GM12873 (cell line): ENCODE measurements at regions not wholly inside any gene's neighbourhood (a gene's known extent, or its start where the extent isn't known, plus 50 kb on each side); places are given as distances from the start of the nearest gene placed in this dataset.

ENCODE experiments used
- TF ChIP-seq, protein P1 (sequence below): IDR thresholded peaks from 2 replicates; pipeline ENCODE4 v1.5.1; 2012; ENCODE audit warnings: low read depth, mild to moderate bottlenecking, moderate library complexity, low read length, control low read depth; ENCODE audit not compliant: insufficient read depth; ENCODE audit errors: missing control alignments

GRCh38 chr2:74759986-74760385, 73.9 kb upstream of the HK2 start:
- TF ChIP-seq, protein P1, sequence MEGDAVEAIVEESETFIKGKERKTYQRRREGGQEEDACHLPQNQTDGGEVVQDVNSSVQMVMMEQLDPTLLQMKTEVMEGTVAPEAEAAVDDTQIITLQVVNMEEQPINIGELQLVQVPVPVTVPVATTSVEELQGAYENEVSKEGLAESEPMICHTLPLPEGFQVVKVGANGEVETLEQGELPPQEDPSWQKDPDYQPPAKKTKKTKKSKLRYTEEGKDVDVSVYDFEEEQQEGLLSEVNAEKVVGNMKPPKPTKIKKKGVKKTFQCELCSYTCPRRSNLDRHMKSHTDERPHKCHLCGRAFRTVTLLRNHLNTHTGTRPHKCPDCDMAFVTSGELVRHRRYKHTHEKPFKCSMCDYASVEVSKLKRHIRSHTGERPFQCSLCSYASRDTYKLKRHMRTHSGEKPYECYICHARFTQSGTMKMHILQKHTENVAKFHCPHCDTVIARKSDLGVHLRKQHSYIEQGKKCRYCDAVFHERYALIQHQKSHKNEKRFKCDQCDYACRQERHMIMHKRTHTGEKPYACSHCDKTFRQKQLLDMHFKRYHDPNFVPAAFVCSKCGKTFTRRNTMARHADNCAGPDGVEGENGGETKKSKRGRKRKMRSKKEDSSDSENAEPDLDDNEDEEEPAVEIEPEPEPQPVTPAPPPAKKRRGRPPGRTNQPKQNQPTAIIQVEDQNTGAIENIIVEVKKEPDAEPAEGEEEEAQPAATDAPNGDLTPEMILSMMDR: no peak

DNA sequence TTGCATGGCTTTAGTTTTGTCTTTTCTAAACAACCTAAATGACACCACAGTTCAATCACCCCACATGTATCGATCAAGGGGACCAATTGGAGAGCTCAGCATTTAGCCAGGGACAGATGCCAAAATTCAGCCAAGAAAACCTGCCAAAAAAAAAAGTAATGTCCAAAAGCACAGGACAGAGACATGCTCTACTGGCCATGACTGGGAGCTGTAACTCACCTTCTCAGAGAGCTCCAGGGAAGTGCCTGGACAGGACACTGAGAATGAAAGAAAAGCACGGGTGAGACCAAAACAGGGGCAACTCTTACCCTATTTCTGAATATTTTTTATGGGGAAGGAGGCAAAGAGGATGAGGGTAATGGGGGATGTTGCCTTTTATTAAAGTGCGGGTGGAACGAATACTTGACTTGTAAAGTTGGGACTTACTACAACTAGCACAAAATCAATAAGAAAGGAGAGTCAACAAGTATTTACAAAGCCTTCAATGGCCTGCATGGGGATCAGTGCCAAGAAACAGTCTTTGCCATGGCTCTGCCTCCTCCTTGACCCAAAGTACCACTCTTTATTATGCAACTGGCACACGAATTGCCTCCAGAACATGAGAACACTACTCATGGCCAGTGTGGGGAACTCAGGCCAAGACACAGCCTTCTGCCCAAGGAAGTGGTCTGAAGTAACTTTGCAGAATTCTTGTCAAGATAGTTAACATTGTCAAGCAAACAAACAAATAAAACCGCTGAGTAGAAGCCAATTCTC, 72.9 kb upstream of the HK2 start:
- TF ChIP-seq, protein P1: no peak

DNA sequence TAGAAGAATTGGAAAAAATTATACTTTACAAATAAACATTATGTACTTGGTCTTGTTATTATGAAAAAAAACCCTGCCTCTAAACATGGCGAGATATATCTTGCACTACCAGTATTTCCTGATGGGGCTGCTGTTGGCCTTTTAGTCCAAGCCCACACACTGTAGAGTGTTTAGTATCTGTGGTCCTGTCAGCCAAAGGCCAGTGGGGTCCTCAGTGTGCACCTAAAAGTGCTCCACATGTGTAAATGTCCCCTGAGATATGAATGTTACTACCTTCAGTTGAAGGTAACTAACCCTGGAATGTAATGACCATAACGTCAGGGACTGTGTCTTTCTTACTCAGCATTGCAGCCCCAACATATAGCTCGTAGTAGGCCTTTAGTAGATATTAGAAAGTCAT, 71.1 kb upstream of the HK2 start:
- TF ChIP-seq, protein P1: peak; percentile 27

- TF ChIP-seq, protein P1: no peak
Measured at GRCh38 chr2:74763962-74764428, 69.9 kb upstream of the HK2 start.

- TF ChIP-seq, protein P1: no peak
Measured at GRCh38 chr2:74764429-74765272, 69.3 kb upstream of the HK2 start.

GRCh38 chr2:74766780-74767179, 67.1 kb upstream of the HK2 start:
- TF ChIP-seq, protein P1: no peak

GRCh38 chr2:74767618-74768017, 66.3 kb upstream of the HK2 start:
- TF ChIP-seq, protein P1: no peak
